Activated CD4-positive, alpha-beta T cell treated with anti-CD3 and anti-CD28 coated beads, Interleukin-2, amount 50 U/mL, for 4 hours (primary cell): ENCODE measurements at regions not wholly inside any gene's neighbourhood (a gene's known extent, or its start where the extent isn't known, plus 50 kb on each side); places are given as distances from the start of the nearest gene placed in this dataset.
"Not testable (repeated sequence)": the region's sequence is repeated elsewhere in the genome, so short reads cannot be mapped to it uniquely, and the experiment has no call there.

Source experiments
- DNase-seq, 2 experiments: peaks; one replicate each; pipeline ENCODE4 v3.0.0-alpha.2; 2020

GRCh38 chr2:239723486-239724193 is 301.5 kb downstream of the NDUFA10 start:
- DNase-seq, result no peak

GRCh38 chr2:239722760-239723470 is 302.2 kb downstream of the NDUFA10 start:
- no peak for DNase-seq

- no peak for DNase-seq
Measured at GRCh38 chr2:239721991-239722759, 303.0 kb downstream of the NDUFA10 start.

- no peak for DNase-seq
Measured at GRCh38 chr2:239721531-239721930, 303.6 kb downstream of the NDUFA10 start.

GRCh38 chr2:239720361-239721360 is 304.5 kb downstream of the NDUFA10 start:
- no peak for DNase-seq

- DNase-seq, result no peak
Measured at GRCh38 chr2:239719791-239720360, 305.3 kb downstream of the NDUFA10 start.

GRCh38 chr2:239718991-239719390 is 306.2 kb downstream of the NDUFA10 start:
- DNase-seq, result not testable (repeated sequence)

- no peak for DNase-seq
Measured at GRCh38 chr2:239717706-239718105, 307.4 kb downstream of the NDUFA10 start.

GRCh38 chr2:239717319-239717675 is 307.8 kb downstream of the NDUFA10 start:
- DNase-seq, result no peak

- no peak for DNase-seq
Measured at GRCh38 chr2:239716536-239717318, 308.4 kb downstream of the NDUFA10 start.

- DNase-seq, result no peak
Measured at GRCh38 chr2:239716009-239716408, 309.1 kb downstream of the NDUFA10 start.

- no peak for DNase-seq
Measured at GRCh38 chr2:239715606-239716005, 309.5 kb downstream of the NDUFA10 start.

GRCh38 chr2:239715202-239715601 is 309.9 kb downstream of the NDUFA10 start:
- no peak for DNase-seq

GRCh38 chr2:239714116-239714515 is 311.0 kb downstream of the NDUFA10 start:
- no peak for DNase-seq

GRCh38 chr2:239712755-239713154 is 311.9 kb upstream of the HDAC4 start:
- no peak for DNase-seq

- DNase-seq, result no peak
Measured at GRCh38 chr2:239711911-239712570, 311.2 kb upstream of the HDAC4 start.

- DNase-seq, result no peak
Measured at GRCh38 chr2:239710953-239711861, 310.4 kb upstream of the HDAC4 start.

- DNase-seq, result no peak
Measured at GRCh38 chr2:239706367-239706766, 305.5 kb upstream of the HDAC4 start.

GRCh38 chr2:239704737-239705136 is 303.9 kb upstream of the HDAC4 start:
- no peak for DNase-seq

- DNase-seq, result no peak
Measured at GRCh38 chr2:239703834-239704233, 303.0 kb upstream of the HDAC4 start.
